ENCODE measurements at regions not wholly inside any gene's neighbourhood (a gene's known extent, or its start where the extent isn't known, plus 50 kb on each side); places are given as distances from the start of the nearest gene placed in this dataset.
"Not testable (repeated sequence)": the region's sequence is repeated elsewhere in the genome, so short reads cannot be mapped to it uniquely, and the experiment has no call there.

DNA sequence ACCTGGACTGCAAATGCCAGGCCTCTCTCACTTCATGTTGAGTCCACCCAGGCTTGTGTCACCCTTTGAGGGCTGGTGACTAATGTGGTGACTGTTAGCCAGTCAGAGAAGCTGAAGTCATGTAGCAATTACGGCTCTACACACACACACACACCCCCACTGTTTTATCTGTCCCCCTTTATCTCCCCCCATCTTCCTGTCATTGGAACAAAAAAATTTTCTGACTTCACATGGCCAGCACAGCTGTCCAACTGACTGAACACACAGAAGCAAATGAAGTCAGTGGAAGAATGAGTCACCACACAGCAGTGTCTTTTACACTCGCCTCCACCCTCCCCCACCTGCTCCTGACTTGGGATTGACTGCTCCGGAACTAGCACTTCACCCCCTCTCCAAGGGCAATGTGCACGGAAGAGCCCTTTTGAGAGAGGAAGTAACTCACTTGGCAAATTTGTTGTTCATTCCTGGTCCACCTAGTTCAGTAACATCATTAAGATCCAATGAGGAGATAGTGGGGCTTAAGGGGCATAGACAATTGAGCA lies 198.0 kb downstream of the RNF144B start:
- DNase-seq (ENCODE audit: low read depth in 4 of 4, low spot score in 3 of 4): no peak

DNA sequence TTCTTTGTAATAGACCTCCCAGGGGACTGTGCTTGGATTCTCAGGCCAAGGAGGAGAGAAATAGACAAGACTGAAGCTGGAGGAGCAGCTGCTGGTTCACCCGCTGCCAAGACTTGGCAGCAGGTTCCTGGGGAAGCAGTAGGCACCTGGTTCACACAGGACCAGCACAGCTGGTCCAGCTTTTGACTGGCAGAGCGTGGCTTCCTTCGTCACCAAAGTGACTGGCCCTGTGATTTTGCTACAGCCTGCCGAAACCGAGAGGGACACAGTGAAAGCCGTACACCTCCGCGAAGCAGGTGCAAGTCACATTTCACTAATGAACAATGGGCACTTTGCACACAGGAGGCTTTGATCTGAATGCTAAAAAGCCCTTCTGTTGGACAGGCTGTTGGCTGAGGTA lies 199.0 kb downstream of the RNF144B start:
- no peak for DNase-seq (ENCODE audit: low read depth in 4 of 4, low spot score in 3 of 4)

DNA sequence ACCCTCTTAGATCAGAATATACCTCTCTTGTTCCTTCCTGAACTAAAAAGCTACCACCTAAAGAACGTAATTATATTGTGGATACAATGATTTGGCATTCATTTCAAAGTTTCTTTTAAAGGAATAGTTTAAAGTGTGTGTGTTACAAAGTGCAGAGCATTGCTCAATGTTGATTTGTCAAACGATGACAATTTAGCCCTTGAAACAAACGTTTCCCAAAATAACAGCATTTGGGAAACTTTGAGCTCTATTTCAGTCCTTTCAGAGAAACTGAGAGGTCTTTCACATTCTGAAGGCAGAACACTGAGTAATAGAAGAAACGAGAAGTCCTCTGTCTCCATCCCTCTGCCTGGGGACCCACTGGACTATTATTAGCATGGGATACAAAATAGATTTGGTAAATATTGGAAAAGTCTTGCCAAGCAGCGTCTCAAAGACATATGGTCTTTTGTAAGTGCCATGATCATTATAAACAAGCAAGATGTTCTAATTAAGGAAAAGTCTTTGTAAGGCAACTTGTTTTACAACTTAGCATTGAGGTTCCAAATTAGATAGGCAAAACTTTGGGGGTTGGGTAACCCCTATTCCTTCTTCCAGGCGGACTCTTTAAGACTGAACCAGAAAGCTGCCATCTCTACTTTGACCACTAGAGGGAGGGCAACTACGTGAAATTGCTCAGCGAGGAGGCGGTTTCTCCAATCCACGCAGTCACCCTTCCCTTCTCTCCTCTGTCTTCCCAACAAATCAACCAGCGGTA lies 208.8 kb downstream of the RNF144B start:
- DNase-seq (ENCODE audit: low read depth in 4 of 4, low spot score in 3 of 4): peak; percentile 49 to 58 (median 53)

DNA sequence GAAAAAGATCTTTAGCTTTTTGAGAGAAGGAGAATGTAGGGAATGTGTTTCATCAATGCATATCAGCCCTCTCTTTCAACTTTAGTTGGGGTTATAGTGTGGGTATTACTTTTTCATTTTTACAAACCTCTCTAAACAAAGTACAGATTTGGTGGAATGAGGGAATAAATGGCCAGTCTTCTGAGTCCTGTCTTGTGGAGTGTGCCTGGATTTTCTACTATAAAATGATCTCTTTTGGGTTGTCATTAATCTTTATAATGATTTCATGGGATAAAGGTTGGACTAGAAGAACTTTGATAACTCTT lies 209.3 kb downstream of the RNF144B start:
- no peak for DNase-seq (ENCODE audit: low read depth in 4 of 4, low spot score in 3 of 4)

DNA sequence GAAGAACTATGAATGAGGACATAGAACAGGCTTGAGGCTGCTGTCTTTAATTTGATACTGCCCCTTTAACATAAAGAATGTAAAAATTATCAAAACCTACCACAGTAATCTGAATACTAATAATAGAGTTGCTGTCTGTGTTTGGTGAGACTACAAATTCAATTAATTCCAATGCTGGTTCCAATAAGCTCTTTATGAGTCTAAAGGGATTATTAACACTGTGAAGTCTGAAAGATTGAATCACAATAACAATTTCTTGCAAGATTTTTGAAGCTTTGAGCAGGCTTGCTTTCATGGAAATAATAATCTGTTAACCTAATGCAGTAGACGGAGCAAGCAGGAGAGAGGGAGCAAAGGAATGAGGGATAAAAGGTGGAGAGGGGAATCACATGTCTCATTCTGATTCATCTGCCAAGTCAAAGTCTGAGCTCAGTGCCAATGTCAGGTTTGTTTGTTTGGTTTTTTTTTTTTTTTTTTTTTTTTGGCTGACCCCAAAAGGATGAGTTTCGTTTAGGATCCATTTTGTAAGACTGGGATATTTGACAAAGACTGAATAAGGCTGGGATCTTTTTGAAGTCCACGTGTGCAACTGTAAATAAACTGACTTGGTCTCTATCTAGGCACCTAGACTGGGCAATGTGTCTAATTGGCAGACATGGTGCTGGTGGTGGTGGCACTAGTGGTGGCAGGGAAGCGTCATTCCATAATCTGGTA lies 211.6 kb downstream of the RNF144B start:
- DNase-seq (ENCODE audit: low read depth in 4 of 4, low spot score in 3 of 4): no peak

DNA sequence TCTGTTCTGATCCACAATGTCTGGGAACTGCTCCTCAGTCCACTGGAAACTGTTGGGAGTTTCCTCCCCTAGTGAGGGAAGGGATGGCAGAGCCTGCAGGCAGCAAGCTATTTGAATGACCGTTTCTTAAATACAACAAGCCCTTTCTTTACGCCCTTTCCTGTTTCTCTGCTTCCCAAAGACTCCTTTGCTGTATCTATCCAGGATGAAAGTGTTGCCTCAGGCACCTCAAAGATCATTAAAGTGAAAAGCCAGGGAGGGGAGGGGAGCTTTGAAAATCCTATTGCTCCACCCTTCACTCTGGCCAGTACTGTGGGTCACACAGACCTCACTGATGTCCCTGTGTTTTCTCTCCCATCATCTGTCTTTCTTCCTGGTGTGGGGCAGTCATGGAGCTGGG lies 213.1 kb downstream of the RNF144B start:
- no peak for DNase-seq (ENCODE audit: low read depth in 4 of 4, low spot score in 3 of 4)

DNA sequence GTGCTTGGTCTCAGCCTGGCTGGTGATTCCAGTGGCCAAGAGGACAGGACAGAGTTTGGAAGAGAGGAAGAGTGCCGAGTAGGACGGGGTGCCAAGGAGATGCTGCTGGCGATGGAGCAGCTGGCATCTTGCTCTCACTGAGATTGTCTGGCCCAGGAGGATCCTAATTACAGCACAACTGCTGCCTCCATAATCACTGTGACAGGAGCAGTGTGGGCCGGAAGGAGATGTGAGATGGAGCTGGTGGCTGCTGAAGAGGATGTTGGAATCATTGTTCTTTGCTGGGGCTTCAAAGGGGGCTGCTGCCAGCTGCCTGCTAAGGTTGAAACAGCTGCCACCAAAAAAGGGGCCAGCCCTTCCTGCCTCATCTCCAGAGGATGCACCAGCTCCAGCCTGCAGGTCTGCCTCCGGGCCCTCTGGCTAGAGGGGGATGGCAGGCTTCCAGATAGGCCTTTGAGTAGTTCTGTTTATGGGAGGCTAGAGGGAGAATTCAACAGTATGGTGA lies 214.4 kb downstream of the RNF144B start:
- no peak for DNase-seq (ENCODE audit: low read depth in 4 of 4, low spot score in 3 of 4)

DNA sequence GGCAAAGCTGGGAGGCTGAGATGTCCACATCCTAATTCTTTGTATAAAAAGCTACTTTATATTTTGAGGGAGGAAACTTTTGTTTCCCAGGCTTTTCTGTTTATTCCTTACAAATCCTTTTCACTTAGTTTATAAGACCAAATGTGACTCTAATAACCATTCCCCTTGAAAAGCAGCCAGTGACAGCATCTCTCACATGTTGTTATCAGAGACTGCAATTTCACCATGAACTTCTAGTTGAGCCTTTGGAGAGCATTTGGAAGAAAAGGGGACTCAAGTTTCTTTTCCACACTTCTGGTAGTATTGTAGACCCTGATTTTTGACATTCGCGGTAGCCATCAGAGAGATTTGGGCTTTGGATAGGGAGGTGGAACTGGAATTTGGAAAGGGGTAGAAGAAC lies 215.8 kb downstream of the RNF144B start:
- no peak for DNase-seq (ENCODE audit: low read depth in 4 of 4, low spot score in 3 of 4)

DNA sequence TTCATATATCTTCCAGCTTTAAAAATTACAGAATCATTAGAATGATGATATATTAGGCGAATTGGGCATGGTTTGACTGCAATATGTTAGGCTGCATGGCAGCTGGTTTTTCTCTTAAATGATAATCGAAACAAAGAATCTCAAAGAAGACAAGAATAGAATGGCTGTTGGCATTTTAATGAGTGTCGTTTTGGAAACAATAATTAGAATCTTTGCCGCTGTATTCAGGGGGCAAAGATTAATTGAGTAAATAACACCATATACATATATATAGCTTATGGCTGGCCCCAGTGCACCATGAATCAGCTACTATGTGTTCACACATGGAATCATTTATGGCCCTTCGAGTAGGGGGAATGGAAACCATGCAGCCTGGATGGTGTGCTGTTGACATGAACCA lies 216.2 kb downstream of the RNF144B start:
- DNase-seq (ENCODE audit: low read depth in 4 of 4, low spot score in 3 of 4): no peak

DNA sequence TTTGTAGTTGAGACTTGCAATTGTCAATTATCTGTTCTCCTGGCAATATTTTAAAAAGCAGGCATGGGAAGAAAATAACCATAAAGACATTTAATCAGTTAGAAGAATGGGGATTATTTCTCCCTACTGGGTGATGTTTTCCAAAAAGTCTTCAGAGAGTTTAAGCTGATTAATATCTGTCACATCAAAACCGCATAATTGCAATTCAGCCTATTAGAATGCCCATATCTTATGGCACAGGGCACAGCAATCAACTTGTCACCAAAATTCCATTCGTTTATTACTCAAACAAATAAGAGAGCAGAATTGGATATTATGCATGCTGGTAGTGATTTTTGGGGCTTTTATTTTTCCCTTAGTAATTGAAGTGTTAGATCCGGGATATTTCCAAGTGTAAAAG lies 218.7 kb downstream of the RNF144B start:
- no peak for DNase-seq (ENCODE audit: low read depth in 4 of 4, low spot score in 3 of 4)

DNA sequence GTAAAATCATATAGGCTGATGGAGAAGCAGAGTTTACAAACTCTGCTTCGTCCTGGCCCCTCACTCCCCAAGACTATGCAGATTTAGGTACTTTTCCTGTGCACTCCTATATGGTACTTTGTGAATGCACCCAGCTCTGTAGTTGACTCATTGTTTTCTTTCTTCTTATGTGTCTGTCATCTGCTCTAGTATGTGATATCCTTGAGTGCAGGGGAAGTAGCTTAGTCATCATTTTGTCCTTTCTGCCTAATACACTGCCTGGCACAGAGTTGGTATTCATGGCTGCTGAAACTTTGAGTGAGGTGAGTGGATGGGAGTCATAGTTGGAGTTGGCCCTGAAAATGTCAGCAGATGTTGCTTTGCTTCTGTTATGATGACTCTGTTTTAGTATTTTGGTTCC lies 222.6 kb downstream of the RNF144B start:
- no peak for DNase-seq (ENCODE audit: low read depth in 4 of 4, low spot score in 3 of 4)

DNA sequence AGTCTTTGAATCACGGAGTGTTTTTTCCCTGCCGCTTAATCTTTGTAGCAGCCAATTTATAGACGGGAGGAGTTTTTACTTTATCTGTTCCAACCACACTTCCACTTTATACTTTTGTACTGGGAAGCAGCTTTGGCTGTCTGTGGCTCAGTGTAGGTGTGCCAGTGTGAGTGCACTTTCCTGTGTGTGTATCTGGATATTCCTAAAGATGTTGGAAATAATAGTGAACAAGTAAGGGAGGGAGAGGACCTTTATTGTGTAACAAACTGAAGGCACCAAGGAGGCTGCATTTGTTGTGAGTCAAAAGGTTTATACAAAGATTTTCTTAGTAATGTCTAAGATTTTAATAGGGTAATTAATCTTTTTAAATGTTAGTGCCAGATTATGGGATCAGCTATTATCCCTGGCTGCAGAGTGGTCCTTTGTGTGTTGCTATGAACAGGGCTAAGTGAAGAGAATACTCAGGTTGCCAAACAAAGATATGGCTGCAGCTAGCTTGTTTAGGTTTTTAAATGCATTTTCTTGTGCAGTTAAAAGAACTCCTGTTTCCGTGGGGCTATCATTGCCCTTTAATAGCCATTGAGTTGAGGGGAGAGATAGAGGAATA lies 226.3 kb downstream of the RNF144B start:
- DNase-seq (ENCODE audit: low read depth in 4 of 4, low spot score in 3 of 4): no peak

DNA sequence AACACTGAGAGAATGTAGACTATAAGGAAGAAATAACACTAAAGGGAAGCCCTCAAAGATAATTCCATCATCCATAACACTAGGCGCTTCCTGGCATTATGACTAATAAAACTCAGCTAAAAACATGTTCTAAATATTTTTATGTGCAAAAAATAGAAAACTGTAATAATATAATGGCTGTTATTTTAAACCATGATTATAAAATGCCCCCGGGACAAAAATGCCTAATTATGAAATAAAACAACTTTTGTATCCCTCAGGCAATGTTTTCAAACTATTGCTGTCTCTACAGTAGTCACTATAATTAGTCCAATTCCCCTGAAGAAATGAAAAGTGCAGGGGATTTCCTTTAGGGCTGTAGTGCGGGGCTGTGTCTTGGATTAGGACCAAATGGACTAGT lies 242.4 kb downstream of the RNF144B start:
- no peak for DNase-seq (ENCODE audit: low read depth in 4 of 4, low spot score in 3 of 4)

DNA sequence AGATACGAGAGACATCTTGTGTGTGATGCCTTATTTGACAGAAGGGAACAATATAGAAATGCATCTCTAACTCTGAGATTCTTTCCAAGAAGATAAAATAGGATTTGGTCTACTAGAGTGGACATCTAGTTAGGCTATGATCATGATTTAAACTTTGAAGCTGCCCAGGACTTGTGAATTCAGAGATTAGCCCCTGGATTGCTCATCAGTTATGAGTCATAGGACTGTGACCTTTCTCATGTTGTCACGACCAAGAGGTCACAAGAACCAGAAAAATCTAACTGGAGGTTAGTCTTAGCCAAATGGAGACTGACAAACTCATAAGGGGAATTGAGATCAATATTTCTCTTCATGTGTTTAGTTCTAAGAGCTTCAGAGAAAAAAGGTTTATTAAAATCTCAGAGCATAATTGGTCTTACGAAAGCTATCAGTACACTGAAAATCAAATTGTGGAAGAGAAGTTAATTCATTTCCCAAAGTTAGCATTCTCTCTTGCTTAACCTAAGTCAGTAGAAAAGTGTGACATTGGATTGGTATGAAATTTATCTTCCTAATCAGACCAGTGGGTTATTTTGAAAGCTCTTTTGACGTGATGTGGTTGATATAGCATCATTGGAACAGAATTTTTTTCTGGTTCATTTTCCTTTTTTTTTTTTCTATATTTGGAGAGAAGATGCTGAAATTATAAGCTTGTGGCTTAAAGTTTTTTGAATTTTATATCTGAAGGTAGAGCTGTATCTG lies 245.7 kb downstream of the RNF144B start:
- DNase-seq (ENCODE audit: low read depth in 4 of 4, low spot score in 3 of 4): no peak

DNA sequence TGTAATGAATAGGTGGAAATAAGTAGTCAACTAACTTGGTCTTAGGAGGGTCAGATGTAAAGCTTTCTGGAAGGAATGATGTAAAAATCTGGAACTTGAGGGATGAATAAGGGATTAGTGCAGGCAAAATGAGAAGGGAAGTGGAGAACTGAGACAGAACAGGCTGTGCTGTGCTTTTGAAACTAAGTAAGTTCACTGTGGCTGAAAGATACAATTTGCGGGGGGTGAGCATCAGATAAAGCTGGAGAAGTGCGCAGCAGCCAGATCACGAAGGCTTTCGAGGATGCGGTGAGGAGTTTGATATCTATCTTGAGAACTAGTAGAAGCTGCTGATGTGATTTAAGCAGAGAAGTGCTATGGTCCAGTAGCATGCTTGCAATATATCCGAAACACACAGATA lies 247.8 kb downstream of the RNF144B start:
- DNase-seq (ENCODE audit: low read depth in 4 of 4, low spot score in 3 of 4): no peak

DNA sequence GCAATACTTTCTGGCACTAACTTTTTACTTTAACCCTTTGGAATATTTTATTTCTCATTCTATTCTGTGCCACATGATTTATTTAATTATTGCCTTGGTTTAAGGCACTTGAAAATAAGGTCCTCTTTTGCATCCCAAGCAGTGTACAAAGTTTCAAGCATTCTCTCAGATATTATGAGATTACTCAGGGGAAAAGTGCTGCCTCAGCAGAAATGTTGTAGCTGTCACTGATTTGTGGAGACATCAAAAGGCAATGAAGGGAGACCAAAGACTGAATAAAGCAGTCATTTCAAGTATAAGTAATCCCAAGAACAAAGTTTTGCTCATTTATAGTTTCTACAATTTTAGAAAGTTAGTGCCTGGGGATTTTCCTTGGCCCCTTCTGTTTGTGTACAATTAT lies 253.0 kb downstream of the RNF144B start:
- DNase-seq (ENCODE audit: low read depth in 4 of 4, low spot score in 3 of 4): no peak

DNA sequence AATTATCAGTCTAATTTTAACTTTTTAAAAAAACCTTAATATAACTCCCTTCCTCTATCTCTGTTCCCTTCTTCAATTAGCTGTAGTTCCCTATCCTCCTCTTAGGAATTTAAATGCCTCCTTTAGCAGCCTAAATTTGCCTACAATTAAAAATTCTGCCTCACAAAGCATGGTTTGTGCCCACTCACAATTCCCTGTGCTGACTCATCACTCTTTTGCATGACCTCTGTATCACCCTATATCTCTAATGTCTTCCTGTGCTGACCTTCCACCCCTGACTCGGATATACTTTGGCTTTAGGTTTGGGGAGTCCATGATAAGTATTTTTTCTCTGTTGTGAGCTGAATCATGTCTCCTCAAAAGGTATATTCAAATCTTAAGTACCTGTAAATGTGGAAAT lies 253.6 kb downstream of the RNF144B start:
- no peak for DNase-seq (ENCODE audit: low read depth in 4 of 4, low spot score in 3 of 4)

DNA sequence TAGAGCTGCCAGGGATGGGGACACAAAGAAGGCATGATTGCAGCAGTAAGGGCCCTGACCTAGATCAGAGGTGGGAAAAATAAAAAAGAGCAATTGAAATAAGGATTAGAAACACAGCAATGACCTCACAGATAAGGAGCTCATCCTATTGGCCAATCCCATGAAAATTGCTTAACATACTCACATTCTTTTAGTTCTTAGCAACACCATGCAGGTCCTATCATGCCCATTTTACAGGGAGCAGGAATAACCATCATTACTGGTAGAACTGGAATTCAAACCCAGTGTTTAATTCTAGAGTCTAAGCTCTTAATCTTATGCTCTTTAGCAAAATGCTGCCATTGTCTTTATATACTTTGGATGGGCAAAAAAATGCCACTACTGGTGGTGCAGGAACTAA lies 267.7 kb downstream of the RNF144B start:
- no peak for DNase-seq (ENCODE audit: low read depth in 4 of 4, low spot score in 3 of 4)

DNA sequence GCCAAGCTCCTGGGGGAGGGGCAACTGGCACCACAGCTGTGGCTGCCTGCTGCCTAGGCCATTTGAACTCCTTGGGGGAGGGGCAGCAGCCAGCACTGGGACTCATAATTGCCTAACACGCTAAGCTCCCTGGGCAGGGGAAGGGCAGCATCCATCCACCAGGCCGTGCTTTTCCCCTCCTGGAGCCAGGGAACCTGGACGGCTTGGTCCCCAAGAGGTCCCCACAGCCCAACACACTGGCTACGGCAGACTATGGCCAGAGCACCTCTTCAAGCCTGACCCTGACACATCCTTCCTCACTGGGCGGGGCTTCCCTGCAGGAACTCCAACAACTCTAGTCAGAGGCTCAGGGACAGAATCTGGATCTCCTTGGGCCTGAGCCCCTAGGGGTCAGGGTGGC lies 269.4 kb downstream of the RNF144B start:
- DNase-seq (ENCODE audit: low read depth in 4 of 4, low spot score in 3 of 4): no peak

DNA sequence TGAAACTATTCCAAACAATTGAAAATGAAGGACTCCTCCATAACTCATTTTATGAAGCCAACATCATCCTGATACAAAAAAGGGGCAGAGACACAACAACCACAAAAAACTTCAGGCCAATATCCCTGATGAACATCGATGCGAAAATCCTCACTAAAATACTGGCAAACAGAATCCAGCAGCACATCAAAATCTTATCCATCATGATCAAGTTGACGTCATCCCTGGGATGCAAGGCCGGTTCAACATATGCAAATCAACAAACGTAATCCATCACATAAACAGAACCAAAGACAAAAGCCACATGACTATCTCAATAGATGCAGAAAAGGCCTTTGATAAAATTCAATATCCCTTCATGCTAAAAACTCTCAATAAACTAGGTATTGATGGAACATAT lies 272.8 kb downstream of the RNF144B start:
- DNase-seq (ENCODE audit: low read depth in 4 of 4, low spot score in 3 of 4): not testable (repeated sequence)

DNA sequence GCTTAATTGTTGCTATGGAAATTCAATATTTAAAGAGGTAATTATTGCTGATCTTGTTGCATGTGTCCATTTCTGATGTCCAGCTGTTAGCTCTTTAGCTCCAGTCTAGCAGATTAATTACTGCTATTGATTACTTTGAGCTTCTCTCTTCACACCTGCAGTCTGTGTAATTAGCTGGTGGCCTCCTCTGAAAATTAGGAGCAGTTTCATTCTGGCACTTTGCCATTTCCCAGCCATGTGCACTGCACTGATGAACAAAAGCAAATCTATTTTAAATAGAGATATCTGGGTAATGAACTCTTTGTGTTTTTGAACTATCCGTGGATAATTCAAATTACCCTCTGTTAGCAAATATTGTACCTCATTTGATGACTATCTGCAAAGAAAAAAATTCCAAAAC lies 275.9 kb downstream of the RNF144B start:
- no peak for DNase-seq (ENCODE audit: low read depth in 4 of 4, low spot score in 3 of 4)

Measured in right renal pelvis (tissue), 4 donors.